T-helper 2 cell (primary cell): ENCODE measurements at regions not wholly inside any gene's neighbourhood (a gene's known extent, or its start where the extent isn't known, plus 50 kb on each side); places are given as distances from the start of the nearest gene placed in this dataset.
"Not testable (repeated sequence)": the region's sequence is repeated elsewhere in the genome, so short reads cannot be mapped to it uniquely, and the experiment has no call there.

Experiments
- DNase-seq, 5 experiments: peaks; one replicate each; pipeline versions ENCODE4 v3.0.0 to v3.0.0-alpha.2; 2012 to 2022

- no peak for DNase-seq
Measured at GRCh38 chr18:22704586-22704918, 228.6 kb upstream of the RBBP8 start.

GRCh38 chr18:22705328-22705727, 227.8 kb upstream of the RBBP8 start:
- peak in 1 of 5 experiments; percentile 5 for DNase-seq

GRCh38 chr18:22706025-22706424, 227.1 kb upstream of the RBBP8 start:
- not testable (repeated sequence) for DNase-seq

GRCh38 chr18:22709288-22710060, 223.7 kb upstream of the RBBP8 start:
- DNase-seq = no peak

- no peak for DNase-seq
Measured at GRCh38 chr18:22710673-22711191, 222.4 kb upstream of the RBBP8 start.

GRCh38 chr18:22711192-22711685, 221.9 kb upstream of the RBBP8 start:
- DNase-seq = no peak

GRCh38 chr18:22713511-22713910, 219.6 kb upstream of the RBBP8 start:
- DNase-seq = no peak

- not testable (repeated sequence) for DNase-seq
Measured at GRCh38 chr18:22717536-22717935, 215.6 kb upstream of the RBBP8 start.

GRCh38 chr18:22723221-22723620, 209.9 kb upstream of the RBBP8 start:
- no peak for DNase-seq

- DNase-seq = no peak
Measured at GRCh38 chr18:22723773-22724172, 209.4 kb upstream of the RBBP8 start.

GRCh38 chr18:22726469-22726868, 206.7 kb upstream of the RBBP8 start:
- DNase-seq = no peak

- DNase-seq = no peak
Measured at GRCh38 chr18:22728016-22728415, 205.1 kb upstream of the RBBP8 start.

- no peak for DNase-seq
Measured at GRCh38 chr18:22728481-22729105, 204.5 kb upstream of the RBBP8 start.

- DNase-seq = no peak
Measured at GRCh38 chr18:22731398-22731797, 201.7 kb upstream of the RBBP8 start.

GRCh38 chr18:22734105-22734661, 198.9 kb upstream of the RBBP8 start:
- DNase-seq = no peak

GRCh38 chr18:22734791-22735627, 198.1 kb upstream of the RBBP8 start:
- no peak for DNase-seq

- DNase-seq = no peak
Measured at GRCh38 chr18:22737054-22737453, 196.1 kb upstream of the RBBP8 start.

- DNase-seq = no peak
Measured at GRCh38 chr18:22739061-22739642, 194.0 kb upstream of the RBBP8 start.

GRCh38 chr18:22739789-22740188, 193.3 kb upstream of the RBBP8 start:
- peak in 1 of 5 experiments; percentile 7 for DNase-seq

- peak in 1 of 5 experiments; percentile 6 for DNase-seq
Measured at GRCh38 chr18:22741318-22741717, 191.8 kb upstream of the RBBP8 start.

- DNase-seq = no peak
Measured at GRCh38 chr18:22742409-22742808, 190.7 kb upstream of the RBBP8 start.

- DNase-seq = no peak
Measured at GRCh38 chr18:22745966-22746365, 187.2 kb upstream of the RBBP8 start.
